ENCODE measurements at regions not wholly inside any gene's neighbourhood (a gene's known extent, or its start where the extent isn't known, plus 50 kb on each side); places are given as distances from the start of the nearest gene placed in this dataset.

DNA sequence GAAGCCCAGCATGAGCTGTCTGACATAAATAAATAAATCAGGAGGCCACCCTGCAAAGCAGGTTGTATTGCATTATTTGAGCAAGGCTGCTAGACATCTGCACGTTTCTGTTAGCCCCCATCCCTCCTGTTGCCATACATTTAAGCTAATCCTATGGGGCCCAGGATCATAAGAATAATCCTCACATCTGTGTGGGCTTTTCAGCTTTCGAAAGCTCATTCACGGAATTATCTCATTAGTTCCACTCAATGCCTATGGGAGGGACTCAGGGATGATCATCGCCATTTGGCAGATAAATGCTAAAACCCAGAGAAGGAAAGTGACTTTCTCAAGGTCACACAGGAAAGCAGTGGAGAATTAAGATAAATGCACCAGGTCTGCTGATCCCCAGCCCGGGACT, 123.4 kb downstream of the TLE3 start:
- no peak for TF ChIP-seq CTCF (conservative IDR thresholded peaks at IDR 0.05; ENCODE audit: low read depth, low read length)
- TF ChIP-seq POLR2A (IDR thresholded peaks at IDR 0.05; ENCODE audit: low read depth, low read length), result no peak
- TF ChIP-seq USF2 (IDR thresholded peaks at IDR 0.05; ENCODE audit: low read depth, low read length), result no peak
- no peak for TF ChIP-seq RFX5 (IDR thresholded peaks at IDR 0.05; ENCODE audit: low read depth, low read length)
- TF ChIP-seq NFE2L2 (IDR thresholded peaks at IDR 0.05; ENCODE audit: low read depth, low read length), result no peak
- TF ChIP-seq SMC3 (IDR thresholded peaks at IDR 0.05; ENCODE audit: low read depth, low read length), result no peak
- TF ChIP-seq, protein P1, sequence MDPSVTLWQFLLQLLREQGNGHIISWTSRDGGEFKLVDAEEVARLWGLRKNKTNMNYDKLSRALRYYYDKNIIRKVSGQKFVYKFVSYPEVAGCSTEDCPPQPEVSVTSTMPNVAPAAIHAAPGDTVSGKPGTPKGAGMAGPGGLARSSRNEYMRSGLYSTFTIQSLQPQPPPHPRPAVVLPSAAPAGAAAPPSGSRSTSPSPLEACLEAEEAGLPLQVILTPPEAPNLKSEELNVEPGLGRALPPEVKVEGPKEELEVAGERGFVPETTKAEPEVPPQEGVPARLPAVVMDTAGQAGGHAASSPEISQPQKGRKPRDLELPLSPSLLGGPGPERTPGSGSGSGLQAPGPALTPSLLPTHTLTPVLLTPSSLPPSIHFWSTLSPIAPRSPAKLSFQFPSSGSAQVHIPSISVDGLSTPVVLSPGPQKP (IDR thresholded peaks at IDR 0.05; ENCODE audit: borderline replicate concordance, low read depth, low read length), result no peak
- TF ChIP-seq RCOR1 (IDR thresholded peaks at IDR 0.05; ENCODE audit: insufficient replicate concordance, low read length), result no peak
- TF ChIP-seq RAD21 (IDR thresholded peaks at IDR 0.05; ENCODE audit: low read length), result no peak
- TF ChIP-seq CEBPB (IDR thresholded peaks at IDR 0.05; ENCODE audit: low read depth, low read length), result no peak
- TF ChIP-seq MAZ (IDR thresholded peaks at IDR 0.05; ENCODE audit: borderline replicate concordance, low read depth, low read length), result no peak
